ENCODE measurements at regions not wholly inside any gene's neighbourhood (a gene's known extent, or its start where the extent isn't known, plus 50 kb on each side); places are given as distances from the start of the nearest gene placed in this dataset.

DNA sequence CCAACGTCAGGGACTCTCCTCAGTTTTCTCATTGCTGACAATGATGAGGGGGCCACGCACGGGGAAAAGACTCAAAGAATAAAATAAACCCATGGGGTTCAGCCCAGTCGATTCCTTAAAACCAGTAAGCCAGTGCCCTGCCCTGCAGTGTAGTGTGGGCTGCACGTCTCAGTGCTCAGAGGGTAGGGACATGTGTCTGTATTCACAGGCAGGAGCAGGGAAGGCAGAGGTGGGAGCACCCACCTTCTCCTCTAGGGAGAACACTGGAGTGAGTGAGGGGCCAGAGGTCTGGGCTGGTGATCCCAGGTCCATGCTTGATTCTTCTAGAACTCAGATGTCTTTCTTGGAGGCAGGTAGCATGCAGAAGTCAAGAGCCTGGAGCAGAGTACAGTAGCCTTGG is 303.6 kb downstream of the MATN1 start:
- DNase-seq: no peak

DNA sequence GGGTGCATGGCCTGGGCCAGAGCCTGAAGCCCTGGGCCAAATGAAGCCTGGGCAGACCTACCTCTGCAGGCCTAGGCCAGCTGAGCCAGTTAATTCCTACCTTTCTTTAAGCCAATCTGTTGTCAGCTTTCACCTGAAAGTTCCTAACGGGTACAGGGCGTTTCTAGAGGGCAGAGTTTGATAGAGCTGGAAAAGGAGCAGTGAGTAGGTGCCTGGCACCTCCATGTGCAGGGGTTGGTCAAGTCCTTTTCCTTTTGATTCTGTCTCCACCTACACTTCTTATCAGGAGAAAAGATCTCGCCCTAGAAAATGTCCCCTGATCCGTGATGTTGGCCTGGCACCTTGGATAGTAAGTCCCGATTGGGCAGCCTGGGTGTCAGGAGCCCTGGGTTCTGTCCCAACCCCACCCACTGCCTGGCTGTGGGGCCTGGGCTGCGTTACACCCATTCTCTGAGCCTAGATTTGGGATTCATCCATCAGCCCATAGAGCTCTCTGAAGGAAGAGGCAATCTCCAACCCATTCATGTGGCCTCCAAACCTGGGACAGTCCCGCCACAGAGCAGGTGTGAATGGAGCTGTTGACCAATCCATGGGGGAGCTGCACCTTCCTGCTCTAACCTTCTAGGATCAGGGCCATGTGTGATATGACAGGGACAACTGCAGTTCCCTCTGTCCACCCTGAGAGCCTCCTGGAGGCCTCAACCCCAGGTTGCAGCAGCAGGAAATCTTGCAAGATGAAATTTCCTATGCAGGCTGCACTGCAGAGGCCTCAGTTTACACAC is 304.3 kb downstream of the MATN1 start:
- DNase-seq: no peak

DNA sequence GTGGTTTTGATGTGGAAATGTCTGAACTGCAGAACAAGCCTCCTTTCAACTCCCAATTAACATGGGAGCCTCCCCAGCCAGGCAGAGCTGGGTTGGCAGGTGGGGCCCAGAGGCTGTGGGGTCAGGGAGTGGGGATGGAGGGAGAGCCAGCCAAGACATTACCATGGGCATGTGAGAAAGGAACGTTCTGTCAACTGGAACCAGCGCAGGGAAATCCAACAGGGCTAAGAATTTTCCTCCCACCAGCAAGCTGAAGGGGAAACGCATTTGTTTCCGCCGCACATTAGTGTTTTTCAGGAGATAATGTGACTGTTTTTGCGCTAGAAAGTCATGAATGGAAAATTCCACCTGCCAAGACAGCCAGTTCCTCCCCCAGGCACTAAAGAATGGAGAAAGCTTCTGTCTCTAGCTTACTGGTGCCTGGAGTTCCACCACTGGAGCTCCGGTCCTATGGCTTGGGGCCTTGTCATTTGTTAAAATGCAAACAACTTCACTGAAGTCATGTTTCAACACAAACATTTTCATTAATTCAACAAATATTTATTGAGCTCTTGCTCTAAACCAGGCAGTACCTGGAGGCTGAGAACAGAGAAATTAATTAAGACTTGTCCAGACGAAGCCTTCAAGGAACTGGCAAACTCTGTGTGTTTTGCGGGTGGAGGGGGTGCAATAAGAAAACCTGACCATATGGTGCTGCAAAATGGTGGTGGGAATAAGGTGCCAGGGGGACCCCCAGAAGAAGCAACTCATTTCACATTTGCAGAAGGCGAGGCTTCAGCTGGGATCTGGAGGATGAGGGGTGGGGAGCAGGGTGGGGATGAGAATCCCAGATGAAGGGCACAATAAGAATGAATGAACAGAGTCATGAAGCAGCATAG is 305.1 kb downstream of the MATN1 start:
- DNase-seq: no peak

DNA sequence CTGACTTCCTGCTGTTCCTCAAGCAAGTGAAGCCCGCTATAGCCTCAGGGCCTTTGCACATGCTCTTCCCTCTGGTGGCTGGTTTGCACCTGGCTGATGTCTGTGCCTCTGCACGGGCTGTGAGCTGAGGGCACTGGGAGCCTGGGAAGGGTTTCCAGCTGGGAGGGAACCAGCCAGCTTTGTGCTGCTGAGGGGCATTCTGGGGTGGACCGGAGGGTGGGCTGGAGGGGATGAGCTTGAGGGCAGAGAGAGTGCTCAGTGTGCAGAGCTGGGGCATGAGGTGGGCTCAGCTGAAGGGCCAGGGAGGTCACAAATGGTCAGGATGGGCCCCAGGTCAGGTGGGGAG is 305.7 kb downstream of the MATN1 start:
- DNase-seq: no peak

DNA sequence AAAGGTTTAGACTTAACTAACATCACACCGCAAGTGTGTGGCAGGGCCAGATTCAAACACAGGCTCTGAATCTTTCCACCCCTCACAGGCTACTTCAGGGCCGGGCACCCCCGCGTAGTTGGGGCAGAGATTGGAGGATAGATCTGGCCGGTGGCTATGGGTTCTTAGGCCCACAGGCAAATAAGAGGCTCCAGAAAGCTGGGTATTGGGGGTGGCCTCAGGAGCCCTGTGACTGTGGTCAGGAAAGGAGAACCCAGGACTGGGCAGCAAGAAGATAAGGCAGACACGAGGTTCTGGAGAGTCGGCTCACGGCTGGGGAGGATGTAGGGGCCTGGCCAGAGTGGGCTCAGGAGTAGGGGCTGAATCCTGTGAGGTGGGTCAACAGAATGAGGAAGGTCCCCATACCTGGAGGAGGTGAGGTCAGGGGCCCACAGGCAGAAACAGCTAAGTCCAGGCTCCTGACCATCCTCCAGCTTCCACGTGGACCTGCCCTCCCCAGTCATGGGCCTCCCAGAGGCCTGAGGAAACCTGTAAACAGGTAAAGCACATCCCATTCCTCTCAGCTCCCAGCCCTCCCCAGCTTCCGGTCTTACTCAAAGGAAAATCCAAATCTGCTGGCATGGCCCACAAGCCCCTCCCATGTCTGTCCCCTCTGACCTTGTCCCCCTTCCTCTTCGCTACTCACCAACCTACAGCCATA is 306.2 kb downstream of the MATN1 start:
- DNase-seq: no peak

DNA sequence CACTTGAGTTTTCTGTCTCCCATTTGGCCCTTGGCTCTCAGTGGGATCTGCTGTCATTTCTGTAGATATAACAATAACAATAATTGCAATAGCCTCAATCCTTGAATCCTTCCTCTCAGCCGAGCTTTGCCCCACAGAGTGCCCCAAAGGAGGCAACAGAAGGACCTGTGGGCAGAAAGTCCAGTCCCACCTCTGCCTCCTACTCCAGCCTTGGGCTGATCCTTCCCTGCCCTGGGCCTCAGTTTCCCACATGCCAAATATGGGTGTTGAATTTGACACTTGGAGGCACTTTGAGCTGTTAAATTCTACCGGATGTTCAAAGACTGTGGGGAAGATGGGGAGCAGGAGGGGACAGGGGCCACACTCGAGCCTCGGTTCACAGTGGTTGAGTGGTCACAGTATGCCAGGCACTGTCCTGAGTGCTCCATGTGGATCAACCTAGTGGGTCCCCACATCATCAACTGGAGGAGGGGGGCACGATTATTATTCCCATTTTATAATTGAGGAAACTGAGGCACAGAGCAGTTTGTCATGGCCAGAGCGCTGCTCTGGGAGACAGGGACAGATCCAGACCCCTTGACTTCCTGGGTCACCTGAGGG is 307.1 kb downstream of the MATN1 start:
- DNase-seq: no peak

DNA sequence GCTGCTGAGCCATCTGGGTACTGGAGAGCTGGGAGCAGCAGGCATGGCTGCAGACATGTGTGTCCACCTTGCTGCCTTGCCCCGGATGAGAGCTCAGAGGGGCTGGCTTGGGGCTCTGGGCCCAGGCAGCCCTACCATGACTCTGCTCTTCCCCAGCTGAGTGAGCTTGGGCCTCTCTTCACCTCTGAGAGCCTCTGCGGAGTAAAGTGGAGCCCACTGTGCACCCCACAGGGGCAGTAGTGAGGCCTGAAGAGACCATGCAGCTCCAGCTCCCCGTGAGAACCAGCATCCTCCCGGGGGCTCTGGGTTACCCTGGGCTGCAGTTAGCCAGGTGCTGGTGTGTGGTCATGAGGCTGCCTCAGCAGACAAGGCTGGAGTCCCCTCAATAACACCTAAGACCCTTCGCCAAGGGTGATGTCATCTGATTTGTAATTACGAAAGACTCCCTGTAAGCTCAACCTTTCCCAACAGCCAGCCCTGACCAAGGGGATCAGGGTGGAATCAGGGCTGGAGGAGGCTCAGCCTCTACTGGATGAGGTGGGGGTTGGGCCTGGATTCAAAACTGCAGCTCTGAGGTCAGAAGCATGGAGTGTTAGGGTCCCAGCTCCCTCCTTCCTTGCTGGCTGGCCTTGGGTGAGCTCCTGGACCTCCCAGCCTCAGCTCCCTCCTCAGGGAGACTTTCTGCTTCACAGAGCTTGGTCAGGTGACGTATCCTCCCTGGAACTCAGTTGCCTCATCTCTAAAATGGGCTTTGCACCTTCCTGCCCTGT is 308.0 kb downstream of the MATN1 start:
- DNase-seq: no peak

DNA sequence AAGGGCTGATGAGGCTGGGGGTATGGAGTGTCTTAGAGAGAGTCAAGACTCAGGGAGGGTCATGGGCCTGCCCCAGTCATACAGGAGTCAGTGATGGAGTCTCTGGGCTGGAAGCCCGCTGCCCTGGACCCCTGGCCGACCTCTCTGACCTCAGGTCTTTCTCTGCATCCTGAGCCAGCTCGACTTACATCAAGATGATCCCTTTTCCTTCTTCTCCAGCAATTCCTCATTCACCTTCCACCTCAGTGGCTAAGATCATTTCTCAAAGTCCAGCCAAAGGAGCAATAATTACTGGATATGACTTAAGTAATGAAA is 308.6 kb downstream of the MATN1 start:
- no peak for DNase-seq

DNA sequence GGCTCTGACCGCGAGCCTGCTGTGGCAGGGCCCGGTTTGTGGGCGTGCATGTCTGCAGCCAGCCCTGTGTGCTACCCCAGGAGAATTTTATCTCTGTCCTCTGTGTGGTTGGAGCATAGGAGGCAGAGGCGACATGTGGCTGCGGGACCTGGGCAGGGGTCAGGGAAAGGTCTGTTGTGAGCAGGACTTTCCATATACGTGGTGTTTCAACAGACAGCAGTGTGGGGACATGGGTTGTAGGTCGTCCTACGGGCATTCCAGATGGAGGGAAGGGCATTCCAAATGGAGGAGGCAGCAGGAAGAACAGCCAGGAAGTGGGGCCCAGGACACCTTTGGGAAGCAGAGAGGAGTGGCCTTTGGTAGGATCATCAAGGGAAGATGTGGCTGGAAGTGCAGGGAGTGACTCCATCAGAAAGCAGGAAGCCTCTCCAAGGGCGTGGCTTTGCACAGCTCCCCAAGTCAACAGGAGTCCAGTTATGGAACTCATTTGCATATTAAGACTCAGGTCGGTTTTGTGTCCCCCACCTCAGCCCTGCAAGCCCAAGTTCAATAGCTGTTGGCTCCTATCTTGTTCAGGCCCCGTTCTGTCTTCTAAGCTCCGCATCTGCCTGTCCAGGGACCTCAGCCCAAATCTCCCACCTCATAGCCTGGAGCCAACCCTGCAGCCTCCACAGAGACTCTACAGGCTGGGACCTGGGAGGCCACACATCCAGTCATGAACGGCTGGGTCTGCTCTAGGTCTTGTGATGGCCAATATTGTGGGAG is 309.1 kb downstream of the MATN1 start:
- DNase-seq: no peak

DNA sequence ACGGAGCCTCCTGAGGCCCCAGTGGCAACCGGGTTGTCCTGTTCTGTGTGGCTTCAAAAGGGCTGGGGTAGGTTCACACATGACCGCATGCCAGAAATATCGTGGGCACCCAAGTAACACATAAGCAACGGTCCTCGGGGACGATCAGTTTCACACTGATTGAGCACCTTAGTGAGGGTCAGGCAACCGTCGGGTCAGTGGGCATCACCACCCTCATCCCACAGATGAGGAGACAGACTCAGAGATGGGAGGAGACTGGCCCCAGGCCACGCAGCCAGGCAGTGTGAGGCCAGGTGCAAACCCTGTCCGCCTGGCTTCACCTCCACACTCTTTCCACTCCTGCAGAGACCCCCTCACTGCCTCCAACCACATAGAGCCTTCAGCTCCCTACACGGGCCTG is 309.8 kb downstream of the MATN1 start:
- no peak for DNase-seq

DNA sequence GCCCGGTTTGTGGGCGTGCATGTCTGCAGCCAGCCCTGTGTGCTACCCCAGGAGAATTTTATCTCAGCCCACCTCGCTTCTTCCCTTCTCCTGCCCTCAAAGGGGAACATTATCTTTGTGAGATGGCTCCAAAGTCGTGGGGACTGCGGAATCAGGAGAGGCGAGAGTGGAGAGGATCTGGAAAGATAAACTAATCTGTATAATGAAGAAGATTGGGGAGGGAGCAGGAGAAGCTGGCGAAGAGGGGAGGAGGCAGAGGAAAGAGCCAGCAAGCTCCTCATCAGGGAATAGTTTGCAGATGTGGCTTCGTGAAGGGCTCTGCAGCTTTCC is 310.3 kb downstream of the MATN1 start:
- DNase-seq: no peak

DNA sequence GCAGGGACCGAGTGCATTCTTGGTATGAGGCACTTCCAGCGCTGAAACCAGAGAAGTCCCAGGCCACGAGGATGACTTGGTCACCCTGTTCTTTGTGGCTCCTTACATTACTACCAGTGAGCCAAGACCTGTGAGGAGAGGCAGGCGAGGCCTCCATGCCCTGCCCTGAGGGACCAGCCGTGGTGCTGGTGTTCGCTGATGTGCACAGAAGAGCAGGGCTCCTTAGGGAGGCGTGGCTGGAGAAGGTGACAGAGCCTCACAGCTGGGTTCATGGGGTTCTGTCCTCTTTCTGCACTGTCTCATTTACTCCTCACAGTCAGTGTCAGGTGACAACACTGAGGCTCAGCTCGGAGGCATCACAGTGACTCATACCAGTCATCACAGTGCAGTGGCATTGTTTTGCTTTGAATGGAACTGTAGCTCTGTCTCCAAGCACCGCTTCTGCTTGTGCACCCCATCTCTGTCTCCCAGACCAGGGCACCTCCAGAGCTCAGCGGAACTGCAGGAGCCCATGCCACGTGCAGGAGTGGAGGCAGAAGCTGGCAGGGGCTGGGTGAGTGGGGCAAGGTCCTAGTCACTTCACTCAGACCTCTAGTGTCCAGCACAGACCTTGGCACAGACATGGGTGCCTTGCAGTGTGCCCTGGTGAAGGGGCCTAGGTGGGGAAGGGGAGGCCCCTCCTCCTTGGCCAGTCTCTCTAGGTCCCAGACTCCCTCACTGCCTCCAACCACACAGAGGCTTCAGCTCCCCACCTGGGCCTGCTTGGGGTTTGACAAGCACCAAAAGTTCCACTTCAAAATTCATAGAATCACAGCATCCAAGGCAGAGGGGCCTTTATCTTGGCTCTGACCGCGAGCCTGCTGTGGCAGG is 310.9 kb downstream of the MATN1 start:
- no peak for DNase-seq

DNA sequence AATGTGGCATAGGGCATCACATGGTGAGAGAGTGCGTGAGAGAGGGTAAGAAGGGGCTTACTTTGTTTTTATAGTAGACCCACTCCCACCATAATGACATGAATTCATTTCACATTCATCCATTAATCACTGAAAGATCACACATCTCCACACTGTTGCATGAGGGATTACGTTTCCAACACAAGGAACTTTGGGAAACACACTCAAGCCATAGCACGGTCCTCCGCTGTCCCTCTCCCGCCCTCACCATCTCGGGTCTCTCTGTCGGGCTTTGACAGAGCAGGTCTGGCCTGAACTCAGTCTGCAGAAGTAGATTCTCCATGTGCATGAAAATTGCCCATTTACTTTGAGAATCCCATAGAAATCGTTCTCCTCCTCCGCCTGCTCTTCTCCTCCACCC is 312.2 kb downstream of the MATN1 start:
- no peak for DNase-seq

DNA sequence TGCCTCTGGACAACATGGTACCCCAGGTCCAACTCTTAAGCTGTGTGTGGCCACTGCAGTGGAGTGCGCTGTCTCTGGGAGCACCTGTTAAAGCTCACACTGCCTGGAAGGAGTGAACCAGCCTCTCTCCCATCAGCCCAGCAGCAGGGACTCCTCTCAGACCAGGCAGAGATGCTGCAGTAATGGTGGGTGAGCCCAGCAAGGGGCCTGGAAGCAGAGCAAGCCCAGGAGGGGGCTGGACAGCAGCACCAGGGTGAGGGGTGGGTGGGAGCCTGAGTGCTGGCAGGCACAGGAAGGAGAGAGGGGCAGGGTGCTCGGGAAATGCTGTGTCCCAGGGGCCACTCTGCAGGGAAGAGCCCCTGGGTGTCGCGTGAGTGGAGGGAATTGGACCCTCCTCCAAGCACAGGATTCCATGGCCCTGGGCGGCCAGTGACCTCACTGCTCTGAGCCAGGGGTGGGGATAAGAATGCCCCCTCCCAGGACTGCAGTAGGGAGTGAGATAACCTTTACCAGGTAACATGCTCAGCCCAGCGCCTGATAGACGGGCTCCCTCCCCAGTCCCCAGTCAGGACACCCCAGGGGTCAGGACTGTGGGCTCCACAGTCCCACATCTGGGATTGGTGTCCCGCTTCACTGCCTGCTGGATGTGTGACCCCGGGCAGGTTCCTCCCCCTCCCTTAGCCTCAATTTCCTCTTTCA is 313.1 kb downstream of the MATN1 start:
- no peak for DNase-seq

DNA sequence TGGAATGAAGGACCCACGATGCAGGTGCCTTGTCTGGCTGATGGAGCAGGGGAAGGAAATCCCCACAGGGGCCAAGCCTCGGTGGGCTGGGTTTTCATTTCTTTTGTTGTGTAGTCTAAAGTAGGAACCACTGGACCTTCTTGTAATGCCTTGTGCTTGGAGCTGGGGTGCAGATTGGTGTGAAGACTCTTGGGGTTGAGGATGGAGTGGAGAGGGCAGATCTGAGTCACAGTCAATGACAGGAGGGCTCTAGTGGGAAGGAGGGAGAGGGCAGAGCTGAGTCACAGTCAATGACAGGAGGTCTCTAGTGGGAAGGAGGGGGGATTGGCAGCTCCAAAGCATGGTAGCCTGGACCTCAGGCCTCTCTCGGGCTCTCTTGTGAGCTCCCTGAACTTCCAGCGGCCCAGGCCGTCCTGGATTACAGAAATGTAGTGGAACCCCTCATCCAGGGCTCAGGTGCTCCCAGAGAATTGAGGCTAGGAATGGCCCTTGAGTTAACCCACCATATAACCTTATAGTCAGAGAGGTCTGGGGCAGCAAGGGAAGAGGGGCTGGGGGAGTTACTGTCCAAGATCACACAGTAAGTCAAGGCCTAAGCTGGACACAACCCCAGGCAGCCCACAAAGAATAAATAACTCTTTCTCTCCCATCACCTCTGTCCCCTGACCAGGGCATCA is 313.8 kb downstream of the MATN1 start:
- no peak for DNase-seq

DNA sequence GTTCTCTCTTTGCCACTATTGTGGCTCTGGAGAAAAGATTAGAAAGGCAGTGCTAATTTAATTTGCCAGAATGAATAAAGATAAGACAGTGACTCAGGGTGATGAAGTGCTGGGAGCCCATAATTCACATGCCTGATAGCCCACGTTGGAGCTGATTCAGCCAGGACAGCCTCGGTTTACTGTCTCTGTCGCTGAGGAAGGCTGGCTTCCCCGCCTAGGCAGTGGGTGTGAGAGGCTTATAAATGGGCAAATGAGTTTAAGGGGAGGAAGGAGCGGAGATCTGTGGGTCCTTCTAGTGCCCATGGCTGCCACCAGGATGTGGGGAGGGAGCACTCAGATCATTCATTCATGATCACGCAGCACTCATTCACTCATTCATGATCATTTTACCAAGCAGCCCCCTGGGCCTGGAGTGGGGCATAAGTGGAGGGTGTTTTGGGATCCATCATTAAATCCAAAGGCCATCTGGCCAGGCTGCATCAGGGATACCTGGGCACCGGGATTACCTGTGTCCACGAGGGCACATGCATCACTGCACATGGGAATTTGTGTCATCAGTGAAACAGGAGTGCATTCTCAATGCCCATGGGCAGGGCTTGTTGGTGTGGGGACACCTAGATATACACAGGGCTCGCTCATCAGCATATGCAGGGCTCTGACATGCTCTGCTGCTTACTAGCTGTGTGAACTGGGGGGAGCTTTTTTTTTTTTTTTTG is 315.4 kb downstream of the MATN1 start:
- no peak for DNase-seq

DNA sequence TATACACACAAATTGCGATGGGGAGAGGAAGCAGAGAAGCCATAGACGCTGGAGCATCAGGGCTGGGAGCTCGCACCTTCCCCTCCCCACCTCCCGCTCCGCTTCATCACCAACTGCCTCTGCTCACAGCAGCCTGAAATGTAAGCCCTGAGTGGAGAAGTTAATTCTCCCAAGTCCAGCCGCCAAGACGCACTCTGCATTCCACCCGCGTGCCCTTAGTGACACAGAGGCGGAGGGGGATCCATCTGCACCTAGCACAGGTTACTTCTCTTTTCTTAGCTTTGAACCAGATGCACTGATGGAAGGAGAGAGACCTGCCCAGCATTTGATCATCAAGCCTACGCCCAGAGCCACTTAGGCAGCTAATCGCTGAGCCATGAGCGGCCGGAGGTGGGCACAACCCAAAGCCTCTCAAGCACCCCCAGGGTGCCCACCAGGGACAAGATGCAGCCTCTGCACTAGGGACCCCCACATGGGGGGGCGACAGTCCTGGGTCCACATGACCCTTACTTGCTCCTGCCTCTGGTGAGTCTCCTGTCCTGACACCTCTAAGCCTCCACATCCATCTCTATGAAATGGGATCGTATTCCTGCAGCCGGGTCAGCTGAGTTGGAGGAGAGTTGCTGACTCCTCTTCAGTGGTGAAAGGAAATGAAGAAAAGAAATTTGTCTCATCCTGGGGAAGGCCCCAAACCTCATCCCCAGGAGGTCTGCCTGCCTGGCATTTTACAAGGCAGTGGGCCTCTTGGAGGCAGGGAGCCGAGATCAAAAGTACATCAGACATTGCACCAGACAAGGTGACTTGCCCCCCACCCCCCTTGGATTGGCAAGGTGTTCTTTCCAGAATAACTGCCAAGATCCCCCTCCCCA is 316.2 kb downstream of the MATN1 start:
- no peak for DNase-seq

All from skin of body (tissue), 1 donor.